Kidney (tissue), 13 donors: ENCODE measurements at regions not wholly inside any gene's neighbourhood (a gene's known extent, or its start where the extent isn't known, plus 50 kb on each side); places are given as distances from the start of the nearest gene placed in this dataset.

Experiments
- DNase-seq, 5 donors: peaks; one replicate each; pipeline ENCODE4 v3.0.0-alpha.2; 2013 to 2020
- FAIRE-seq: peaks from 2 replicates; lab custom pipeline; 2012; peaks lifted over from hg19 to GRCh38; lab: Jason Lieb, UNC
- H3K27ac ChIP-seq, 2 donors: one replicate each; pipeline ENCODE4 v1.7.0; 2013; ENCODE audit warnings: low read depth in 2 of 2, low read length in 2 of 2, inconsistent platforms in 1 of 2
- H3K27me3 ChIP-seq: one replicate; pipeline ENCODE4 v1.7.1; 2013; ENCODE audit warnings: low read length, inconsistent platforms; ENCODE audit not compliant: control insufficient read depth, insufficient read depth
- H3K36me3 ChIP-seq, 3 donors: one replicate each; pipeline versions ENCODE4 v1.7.0 to v1.7.1; 2013; ENCODE audit warnings: low read length in 3 of 3, control low read depth in 1 of 3, inconsistent platforms in 1 of 3; ENCODE audit not compliant: insufficient read depth in 3 of 3, control insufficient read depth in 2 of 3
- H3K4me1 ChIP-seq, 3 donors: one replicate each; pipeline versions ENCODE4 v1.7.0 to v1.7.1; 2013; ENCODE audit warnings: low read length in 3 of 3, inconsistent platforms in 1 of 3, low read depth in 1 of 3; ENCODE audit not compliant: control insufficient read depth in 2 of 3, insufficient read depth in 2 of 3
- H3K4me3 ChIP-seq, 3 donors: one replicate each; pipeline versions ENCODE4 v1.7.0 to v1.8.1; 2013; ENCODE audit warnings: low read length in 3 of 3, control low read depth in 1 of 3, inconsistent platforms in 1 of 3
- H3K9ac ChIP-seq, 3 donors: one replicate each; pipeline versions ENCODE4 v1.7.0 to v1.7.1; 2013; ENCODE audit warnings: low read length in 3 of 3, control low read depth in 1 of 3, inconsistent platforms in 1 of 3
- H3K9me3 ChIP-seq, 3 donors: one replicate each; pipeline versions ENCODE4 v1.7.0 to v1.7.1; 2013; ENCODE audit warnings: low read length in 3 of 3, control low read depth in 1 of 3, inconsistent platforms in 1 of 3; ENCODE audit not compliant: control insufficient read depth in 2 of 3, insufficient read depth in 1 of 3
- CTCF ChIP-seq: IDR thresholded peaks from 3 replicates; pipeline ENCODE4 v1.5.1; 2012; ENCODE audit warnings: mild to moderate bottlenecking, moderate library complexity, borderline replicate concordance; ENCODE audit not compliant: insufficient read depth; ENCODE audit errors: extremely low read depth
- intact Hi-C: fragments of 100-400 bp; cut with DNase I; formaldehyde crosslinking; loops from one replicate; pipeline ENCODE4 v1.11.1; 2022
- donor health status: control.
- donor health status: control.
- donor health status: control.
- donor health status: control.
- donor health status: control.
- donor health status: DM: yes; HTN: yes; CAD: no.
- donor health status: Normal renal cell carcinoma (clear cell type).

GRCh38 chr5:136501133-136501532 lies 135.8 kb upstream of the TRPC7 start:
- H3K9ac ChIP-seq = no peak overlapping the region
- H3K9me3 ChIP-seq = no peaks in the 10 kb centered on the region
- H3K27me3 ChIP-seq = no peaks in the 10 kb centered on the region
- no peaks in the 10 kb centered on the region for H3K36me3 ChIP-seq
- DNase-seq (no peak), FAIRE-seq (no peak)
- no peak for TF ChIP-seq CTCF
- no peaks in the 10 kb centered on the region for H3K4me1 ChIP-seq
- intact Hi-C loops = no loop called here
- no peak overlapping the region for H3K27ac ChIP-seq
- H3K4me3 ChIP-seq = no peak overlapping the region

GRCh38 chr5:136492587-136492986 lies 127.2 kb upstream of the TRPC7 start:
- H3K27me3 ChIP-seq = no peaks in the 10 kb centered on the region
- intact Hi-C loops = no loop called here
- no peaks in the 10 kb centered on the region for H3K36me3 ChIP-seq
- FAIRE-seq = no peak
- H3K4me3 ChIP-seq = no peak overlapping the region
- DNase-seq = no peak
- H3K4me1 ChIP-seq = no peaks in the 10 kb centered on the region
- H3K9ac ChIP-seq = no peak overlapping the region
- H3K27ac ChIP-seq = no peak overlapping the region
- no peak for TF ChIP-seq CTCF
- no peaks in the 10 kb centered on the region for H3K9me3 ChIP-seq

- Histone ChIP-seq H3K4me3 (no peak overlapping the region), H3K27ac (no peak overlapping the region), H3K9ac (no peak overlapping the region), H3K27me3 (no peaks in the 10 kb centered on the region), H3K4me1 (no peaks in the 10 kb centered on the region), H3K9me3 (no peaks in the 10 kb centered on the region), H3K36me3 (no peaks in the 10 kb centered on the region)
- DNase-seq (no peak), FAIRE-seq (no peak)
- intact Hi-C loops = no loop called here
- TF ChIP-seq CTCF = no peak
Measured at GRCh38 chr5:136491806-136492205, 126.5 kb upstream of the TRPC7 start.

GRCh38 chr5:136484808-136485325 lies 119.5 kb upstream of the TRPC7 start:
- DNase-seq = peak in 1 of 5 donors; percentile 21
- H3K4me1 ChIP-seq = no peaks in the 10 kb centered on the region
- TF ChIP-seq CTCF = no peak
- H3K27ac ChIP-seq = no peak overlapping the region
- H3K27me3 ChIP-seq = no peaks in the 10 kb centered on the region
- intact Hi-C loops = no loop called here
- FAIRE-seq = no peak
- no peak overlapping the region for H3K4me3 ChIP-seq
- no peak overlapping the region for H3K9ac ChIP-seq
- H3K9me3 ChIP-seq = no peaks in the 10 kb centered on the region
- no peaks in the 10 kb centered on the region for H3K36me3 ChIP-seq
